GM18861 (cell line): ENCODE measurements at regions not wholly inside any gene's neighbourhood (a gene's known extent, or its start where the extent isn't known, plus 50 kb on each side); places are given as distances from the start of the nearest gene placed in this dataset.

Source experiments
- ATAC-seq: cut with Tn5 transposase; IDR thresholded peaks from one replicate; pipeline ENCODE4 v1.9.1; 2021; ENCODE audit not compliant: unreplicated experiment

DNA sequence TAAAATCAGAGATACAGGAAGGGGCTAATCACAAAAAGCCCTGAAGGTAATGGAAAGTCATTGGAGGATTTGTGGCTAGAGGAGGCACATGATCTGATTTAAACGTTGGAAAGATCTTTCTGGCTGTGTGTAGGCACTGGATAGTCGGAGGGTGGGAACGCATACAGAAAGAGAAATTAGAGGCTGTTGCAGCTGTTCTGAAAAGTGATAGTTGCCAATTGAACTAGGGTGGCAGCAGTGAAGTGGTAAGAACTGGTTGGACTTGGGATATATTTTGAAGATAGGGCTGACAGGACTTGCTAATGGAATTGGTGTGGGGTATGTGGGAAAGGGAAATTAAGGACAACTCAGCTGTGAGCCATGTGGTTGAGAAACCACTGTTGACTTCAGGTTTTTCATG lies 223.6 kb downstream of the OGFRL1 start:
- ATAC-seq = no peak

DNA sequence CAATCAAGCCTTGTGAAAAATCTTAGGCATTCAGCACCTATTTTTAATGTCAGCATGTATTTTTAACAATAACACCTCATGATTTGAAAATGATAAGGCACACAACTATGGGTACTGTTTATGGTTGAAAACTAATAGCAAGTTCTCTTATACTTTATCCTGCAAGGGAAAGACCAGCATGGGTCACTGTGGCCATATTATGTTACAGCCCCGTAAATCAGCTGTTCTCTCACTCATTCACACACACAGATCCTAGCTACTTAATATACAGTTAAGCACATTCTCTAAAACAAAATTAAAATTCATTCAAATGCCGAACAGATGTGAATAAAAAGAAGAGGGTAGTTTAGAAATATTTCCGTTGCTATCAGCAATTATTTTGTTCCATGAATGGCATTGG lies 224.4 kb downstream of the OGFRL1 start:
- ATAC-seq = no peak

DNA sequence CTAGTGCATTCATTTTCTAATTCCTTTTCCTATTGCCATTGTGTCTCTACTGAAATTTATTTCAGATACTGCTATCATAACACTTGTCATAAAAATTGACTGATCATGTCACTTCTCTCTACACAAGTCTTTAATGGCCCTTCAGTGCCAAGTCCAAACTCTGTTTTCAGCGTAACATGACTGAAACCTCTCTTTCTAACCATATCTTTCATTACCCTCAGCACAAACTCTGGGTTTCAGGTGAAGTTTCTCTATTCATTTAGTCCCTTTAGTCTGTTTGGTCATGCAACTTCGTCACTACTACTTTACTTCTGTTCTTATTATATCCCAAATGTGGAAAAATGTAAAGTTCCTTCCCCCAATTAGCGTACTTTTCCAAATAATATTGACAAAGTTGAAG lies 234.9 kb downstream of the OGFRL1 start:
- no peak for ATAC-seq

DNA sequence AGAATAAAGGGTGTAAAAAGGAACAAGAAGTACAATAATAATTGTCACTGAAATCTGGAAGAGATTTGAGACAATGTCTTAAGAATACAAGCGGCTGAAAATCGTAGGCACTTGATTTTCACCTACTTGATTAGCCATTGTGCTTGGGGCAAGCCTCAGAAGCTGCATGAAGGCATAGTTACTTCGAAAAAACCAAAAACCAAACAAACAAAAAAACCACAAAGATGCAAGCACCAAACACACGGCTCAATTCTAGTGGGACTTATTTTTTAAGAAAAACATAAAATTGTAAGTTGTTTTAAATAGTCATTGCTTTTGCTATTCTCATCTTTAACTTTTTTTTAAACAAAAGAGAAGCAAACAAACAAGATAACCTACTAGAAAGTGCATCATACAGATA lies 235.6 kb downstream of the OGFRL1 start:
- no peak for ATAC-seq

DNA sequence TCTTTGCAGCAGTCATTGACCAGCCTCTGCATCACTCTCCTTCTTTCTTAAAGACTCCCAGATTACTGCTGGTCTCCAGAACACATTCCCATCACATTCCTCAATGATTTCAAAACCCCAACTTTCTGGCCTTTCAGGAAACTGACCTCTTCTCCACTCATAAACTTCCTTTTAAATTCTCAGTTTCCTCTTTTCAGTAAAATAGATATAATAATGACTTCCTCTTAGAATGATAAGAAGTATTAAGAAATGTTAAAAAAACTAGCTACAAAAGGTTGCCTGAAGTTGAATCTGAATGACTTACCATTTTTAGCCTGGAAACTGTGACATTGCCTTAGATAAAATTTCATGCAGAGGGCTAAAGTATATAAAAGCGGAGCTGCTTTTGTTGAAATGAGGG lies 239.3 kb downstream of the OGFRL1 start:
- ATAC-seq = no peak

DNA sequence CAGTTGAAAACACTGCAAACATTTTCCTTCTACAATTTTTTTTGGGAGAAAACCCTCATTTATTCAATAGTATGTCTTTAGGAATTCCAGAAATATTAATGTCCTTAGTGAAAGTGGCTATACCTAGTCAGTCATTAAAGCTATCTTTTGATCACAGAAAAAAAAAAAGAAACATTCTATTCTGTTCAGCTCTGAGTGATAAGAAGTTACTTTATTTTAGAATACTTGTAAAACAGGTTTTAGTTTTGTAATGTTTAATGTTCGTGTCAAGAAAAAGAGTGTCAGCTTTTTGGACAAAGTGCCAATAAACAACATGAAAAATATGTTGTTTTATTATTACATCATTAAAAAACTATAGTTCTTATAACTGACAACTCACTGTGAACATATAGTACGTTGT lies 240.4 kb downstream of the OGFRL1 start:
- ATAC-seq = no peak

DNA sequence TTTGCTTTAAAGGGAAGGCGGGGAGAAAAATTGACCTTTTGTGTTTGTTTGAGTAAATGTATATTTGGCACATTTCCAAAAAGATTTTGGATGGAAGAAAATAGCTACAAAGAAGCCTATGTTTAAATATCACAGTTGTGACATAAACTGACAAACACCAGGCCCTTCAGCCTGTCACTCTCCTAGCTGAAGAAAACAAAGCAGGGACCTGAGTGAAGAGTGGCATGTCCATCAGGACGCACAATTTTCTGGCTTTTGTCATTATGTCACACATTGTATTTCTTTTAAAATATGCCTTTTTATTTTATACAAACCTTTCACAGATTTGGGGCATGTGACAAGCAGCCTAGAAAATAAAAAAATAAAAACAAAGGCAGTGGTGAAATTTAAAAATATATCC lies 241.2 kb downstream of the OGFRL1 start:
- no peak for ATAC-seq

DNA sequence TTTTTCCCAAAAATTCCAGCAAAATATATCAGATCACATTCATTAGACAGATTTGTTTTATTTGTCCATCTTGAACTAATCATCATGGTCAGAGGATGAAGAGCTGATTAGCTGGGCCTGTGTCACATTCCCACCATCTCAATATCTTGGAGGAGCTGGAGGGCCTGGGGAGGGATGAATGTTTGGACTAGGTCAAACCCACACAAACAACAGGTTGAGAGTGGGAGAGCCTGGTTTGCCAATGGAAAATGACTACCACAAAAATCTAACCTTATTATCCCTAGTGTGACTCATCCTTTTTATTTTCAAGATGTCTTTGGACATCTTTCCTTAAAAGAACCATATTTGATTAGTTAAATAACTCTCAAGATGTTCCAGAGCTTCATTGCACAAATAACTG lies 242.4 kb downstream of the OGFRL1 start:
- no peak for ATAC-seq

DNA sequence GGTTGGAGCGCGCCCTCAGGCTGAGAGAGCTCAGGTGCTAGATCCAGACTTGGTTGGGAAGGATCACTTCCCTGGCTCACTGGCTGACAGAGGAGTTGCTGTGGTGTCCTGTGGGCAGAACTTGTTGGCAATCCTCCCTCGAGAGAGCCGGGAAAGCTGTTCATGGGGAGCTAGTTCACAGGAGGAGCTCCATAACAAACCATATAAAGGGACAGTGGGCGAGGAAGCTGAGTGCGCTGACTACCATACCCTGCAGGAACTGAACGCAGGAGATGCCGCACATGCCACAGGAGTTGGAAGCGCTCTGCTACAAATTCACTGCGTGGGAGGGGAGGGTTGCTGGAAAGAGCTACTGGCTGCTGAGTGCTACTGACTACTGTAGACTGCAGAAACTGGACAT lies 243.2 kb downstream of the OGFRL1 start:
- no peak for ATAC-seq

DNA sequence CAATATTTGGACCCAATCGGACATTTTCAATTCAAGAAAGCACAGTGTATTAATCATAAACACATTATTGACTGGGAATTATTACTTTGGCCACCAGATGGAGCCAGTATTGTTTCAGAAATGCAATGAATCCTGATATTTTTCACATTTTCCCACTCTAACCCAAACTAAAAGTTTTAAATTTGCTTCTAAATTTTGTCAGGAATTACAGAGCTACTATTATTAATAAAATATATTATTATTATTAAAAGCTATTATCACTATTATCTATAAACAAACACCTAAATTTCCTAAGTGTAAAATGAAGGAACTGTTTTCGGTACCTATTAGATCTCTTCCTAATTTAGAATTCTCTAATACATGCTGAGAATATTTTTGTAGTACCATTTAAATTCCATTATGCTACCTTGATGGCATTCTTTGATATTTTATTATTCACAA lies 245.3 kb downstream of the OGFRL1 start:
- no peak for ATAC-seq

DNA sequence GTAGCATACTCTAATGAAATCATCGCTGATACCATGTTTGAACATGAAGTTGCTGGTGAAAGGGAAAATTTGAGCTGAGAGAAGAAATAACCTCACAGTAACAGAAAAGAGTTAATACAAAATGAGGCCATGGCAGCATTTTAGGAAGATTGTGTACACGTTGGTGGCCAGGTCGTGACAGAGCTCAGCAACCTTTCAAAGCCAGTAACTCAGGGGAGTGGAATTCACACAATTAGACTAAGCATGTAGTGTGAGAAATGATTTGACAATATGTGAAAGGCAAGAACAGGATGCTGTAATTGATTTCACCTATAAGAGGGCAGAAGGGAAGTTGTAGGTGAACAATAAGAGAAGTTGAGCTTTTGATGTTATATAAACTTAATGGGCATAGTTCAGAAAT lies 246.3 kb downstream of the OGFRL1 start:
- ATAC-seq = no peak

DNA sequence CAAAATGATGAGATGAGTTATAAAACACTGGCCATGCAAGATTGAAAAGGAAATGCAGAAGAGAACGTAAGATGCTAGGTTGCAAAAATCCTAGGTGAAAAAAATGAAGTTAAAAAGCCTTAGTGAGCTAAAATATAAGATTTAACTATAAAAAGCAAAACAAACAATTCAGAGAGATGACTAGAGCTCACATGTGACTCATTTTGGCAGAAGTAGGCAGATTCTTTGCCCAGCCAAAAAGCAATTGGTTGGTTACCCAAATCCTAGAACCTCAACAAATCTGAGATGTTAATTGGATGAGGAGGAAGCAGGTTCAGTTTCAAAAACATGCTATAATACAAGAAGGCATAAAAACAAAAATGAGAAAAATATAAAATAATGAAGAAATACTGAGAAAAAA lies 249.1 kb downstream of the OGFRL1 start:
- ATAC-seq = no peak

DNA sequence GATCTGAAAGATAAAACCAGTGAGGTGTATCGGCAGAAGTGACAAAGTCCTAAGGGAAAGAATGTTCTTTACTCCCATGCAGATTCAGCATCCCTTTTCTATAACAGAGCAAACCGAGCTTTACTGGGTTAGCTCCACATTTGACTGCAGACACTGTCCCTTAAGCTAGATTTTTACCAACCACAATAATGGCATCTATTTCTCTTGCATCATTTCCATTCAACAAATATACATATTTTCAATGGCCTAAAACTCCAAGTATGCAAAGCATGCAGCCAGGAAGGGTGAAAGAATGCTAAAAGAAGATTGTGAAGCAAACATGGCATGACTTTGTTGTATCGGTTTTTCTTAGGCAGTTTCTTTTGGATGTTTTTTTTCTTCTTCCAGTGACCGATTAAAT lies 255.4 kb downstream of the OGFRL1 start:
- ATAC-seq = no peak

DNA sequence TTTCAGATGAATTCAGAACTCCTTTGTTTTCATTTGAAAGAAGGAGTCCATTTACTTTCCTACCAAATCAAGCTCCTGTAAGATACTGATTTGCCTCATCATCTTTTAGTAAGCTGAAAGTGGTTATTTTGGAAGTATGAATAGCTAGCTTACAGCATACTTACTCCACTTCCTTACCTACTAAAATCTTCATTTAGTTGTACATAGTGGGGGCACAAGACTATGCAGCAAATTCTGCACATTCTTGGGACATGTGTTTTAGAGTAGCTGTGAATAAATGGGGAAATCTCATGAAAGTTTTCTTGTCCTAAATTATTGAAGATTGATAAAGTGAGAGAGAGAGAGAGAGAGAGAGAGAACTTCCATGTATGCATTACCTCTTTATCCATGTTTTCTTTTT lies 256.3 kb downstream of the OGFRL1 start:
- ATAC-seq = no peak

DNA sequence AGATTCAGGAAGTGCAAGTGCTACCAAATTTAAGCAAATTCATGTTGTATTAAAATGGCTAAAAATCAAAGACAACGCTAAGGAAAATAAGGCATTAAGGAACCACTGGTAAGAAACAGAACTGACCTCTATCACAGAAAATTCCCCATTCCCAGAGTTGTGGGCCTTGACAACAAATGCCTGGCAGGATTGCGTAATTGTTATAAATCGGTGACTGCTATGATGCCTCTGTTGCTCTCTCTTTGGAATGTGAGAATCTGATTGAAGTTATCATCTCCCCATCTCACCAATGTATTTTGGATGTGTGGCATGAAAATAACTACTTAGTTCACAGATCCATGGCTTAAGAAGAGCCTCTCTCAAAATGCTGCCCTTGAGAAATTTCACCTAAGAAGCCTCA lies 257.3 kb downstream of the OGFRL1 start:
- no peak for ATAC-seq

DNA sequence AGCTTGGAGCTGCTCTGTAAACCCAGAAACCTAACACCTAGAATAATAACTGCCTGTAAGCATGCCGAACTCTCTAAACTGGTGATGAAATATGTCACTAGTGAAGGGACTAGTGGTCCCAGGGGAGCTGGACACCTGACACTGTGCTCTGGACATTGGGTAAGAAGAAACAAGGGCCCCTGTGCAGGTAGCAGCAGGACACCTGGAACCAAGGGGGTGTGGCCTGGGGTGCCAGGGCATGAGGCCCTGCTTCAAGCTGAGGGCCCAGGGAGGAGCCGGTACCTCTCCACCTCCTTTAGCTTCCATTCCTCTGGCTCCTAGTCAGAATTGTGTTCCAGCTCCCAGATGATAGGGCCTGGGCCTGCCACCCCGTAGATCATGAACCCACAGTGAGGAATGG lies 263.2 kb downstream of the OGFRL1 start:
- ATAC-seq = no peak

DNA sequence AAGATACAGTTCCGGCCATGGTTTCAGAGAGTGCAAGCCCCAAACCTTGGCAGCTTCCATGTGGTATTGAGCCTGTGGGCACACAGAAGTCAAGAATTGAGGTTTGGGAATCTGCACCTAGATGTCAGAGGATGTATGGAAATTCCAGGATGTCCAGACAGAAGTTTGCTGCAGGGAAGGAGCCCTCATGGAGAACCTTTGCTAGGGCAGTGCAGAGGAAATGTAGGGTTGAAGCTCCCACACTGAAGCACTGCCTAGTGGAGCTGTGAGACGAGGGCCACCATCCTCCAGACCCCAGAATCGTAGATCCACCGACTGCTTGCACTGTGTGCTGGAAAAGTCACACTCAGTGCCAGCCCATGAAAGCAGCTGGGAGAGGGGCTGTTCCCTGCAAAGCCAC lies 267.5 kb downstream of the OGFRL1 start:
- ATAC-seq = no peak

DNA sequence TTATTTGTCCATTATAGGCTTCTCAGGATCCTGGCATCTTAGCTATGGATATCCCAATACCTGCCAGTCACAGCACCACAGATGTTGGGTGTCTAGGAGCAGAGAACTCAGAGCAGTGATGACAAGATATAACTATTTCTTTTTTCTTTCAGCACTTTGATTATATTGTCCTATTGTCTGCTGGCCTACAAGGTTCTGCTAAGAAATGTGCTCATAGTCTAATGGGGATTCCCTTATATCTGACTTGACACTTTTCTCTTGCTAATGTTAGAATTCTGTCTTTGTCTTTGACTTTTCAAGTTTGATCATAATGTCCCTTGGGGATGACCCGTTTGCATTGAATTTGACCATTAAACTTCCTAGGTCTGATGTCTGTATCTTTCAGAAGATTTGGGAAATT lies 270.4 kb downstream of the OGFRL1 start:
- ATAC-seq = no peak

DNA sequence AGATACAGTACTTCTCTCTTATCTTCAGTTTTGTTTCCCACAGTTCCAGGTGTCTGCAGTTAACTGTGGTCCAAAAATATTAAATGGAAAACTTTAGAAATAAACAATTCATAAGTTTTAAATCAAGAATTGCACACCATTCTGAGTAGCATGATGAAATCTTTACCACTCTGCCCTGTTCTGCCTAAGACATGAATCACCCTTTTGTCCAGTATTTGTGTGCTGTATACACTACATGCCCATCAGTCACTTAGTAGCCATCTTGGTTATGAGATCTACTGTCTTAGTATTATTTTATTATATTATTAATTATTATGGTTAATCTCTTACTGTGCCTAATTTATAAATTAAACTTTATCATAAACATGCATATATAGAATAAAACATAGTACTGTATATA lies 279.0 kb downstream of the OGFRL1 start:
- no peak for ATAC-seq

DNA sequence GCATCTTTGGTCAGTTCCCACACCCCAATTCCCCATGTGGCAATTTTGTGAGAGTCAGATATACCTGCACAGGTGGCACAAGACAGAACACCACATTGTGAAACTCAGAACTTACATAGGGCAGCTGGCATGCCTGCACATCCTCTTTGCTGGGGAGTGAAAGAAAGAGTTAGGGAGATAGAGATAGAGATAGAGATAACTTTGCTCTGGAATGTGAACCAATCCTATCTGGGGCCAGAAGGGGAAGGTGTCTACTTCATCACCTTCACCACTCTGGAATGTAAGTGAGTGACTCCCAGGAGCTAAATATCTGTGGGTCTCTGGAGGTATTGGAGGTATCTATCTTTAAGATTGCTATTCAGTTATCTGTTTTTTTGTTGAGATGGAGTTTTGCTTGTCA lies 289.2 kb downstream of the OGFRL1 start:
- ATAC-seq = no peak

DNA sequence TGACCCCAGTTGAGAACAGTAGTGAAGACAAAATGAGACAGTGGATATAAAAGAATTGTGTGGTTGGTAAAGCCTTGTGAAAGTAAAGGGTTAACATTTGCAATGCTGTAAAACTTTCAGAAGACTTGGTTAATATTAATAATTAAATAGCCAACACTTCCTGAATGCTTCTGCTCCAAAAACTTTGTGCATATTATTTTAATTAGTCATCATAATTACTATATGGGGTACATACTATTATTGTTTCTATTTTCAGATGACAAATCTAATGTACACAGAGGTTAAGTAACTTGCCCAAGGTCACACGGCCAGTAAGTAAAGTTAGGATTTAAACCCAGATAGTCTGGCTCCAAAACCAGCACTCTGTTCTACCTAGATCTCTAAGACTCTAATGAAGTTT lies 291.3 kb downstream of the OGFRL1 start:
- ATAC-seq = no peak

DNA sequence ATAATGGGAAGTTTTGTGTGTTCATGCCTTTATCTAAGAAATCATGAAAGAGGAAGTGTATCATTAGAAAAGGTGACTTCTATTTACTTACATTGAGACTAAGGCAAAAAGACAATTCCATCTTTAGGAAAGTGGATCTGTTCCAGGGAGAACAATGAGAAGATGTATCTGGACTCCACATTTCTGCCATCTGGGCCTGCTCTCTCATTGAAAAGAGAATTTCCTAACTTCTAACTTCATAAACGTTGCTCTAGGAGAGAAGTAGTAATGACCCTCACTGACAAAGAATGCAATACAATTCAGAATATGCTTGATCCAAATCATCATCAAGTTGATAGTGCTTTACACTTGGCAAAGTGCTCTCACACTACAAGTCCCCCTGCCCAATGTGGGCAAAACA lies 294.2 kb downstream of the OGFRL1 start:
- no peak for ATAC-seq

DNA sequence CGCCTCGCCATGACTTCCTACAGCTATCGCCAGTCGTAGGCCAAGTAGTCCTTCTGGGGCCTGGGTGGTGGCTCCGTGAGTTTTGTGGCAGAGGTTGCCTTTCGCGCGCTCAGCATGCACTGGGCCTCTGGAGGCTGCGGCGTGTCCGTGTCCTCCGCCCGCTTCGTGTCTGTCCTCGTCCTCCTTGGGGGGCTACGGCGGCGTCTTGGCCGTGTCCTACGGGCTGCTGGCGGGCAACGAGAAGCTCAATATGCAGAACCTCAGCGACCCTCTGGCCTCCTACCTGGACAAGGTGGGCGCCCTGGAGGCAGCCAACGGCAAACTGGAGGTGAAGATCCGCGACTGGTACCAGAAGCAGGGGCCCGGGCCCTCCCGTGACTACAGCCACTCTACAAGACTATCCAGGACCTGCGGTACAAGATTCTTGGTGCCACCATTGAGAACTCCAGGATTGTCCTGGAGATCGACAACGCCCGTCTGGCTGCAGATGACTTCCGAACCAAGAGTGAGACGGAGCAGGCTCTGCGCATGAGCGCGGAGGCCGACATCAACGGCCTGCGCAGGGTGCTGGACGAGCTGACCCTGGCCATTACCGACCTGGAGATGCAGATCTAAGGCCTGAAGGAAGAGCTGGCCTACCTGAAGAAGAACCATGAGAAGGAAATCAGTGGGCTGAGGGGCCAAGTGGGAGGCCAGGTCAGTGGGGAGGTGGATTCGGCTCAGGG lies 296.3 kb downstream of the OGFRL1 start:
- no peak for ATAC-seq

DNA sequence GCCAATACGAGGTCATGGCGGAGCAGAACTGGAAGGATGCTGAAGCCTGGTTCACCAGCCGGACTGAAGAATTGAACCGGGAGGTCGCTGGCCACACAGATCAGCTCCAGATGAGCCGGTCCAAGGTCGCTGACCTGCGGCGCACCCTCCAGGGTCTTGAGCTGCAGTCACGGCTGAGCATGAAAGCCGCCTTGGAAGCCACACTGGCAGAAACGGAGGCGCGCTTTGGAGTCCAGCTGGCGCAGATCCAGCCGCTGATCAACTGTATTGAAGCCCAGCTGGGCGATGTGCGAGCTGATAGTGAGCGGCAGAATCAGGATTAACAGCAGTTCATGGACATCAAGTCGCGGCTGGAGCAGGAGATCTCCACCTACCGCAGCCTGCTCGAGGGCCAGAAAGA lies 296.9 kb downstream of the OGFRL1 start:
- ATAC-seq = no peak
